ENCODE measurements at regions not wholly inside any gene's neighbourhood (a gene's known extent, or its start where the extent isn't known, plus 50 kb on each side); places are given as distances from the start of the nearest gene placed in this dataset.

GRCh38 chr7:7035851-7036250 lies 146.5 kb upstream of the C1GALT1 start:
- no peak for TF ChIP-seq CTCF (IDR thresholded peaks at IDR 0.05)
- no peak for TF ChIP-seq POLR2A (IDR thresholded peaks at IDR 0.05)
